PFSK-1 (cell line): ENCODE measurements at regions not wholly inside any gene's neighbourhood (a gene's known extent, or its start where the extent isn't known, plus 50 kb on each side); places are given as distances from the start of the nearest gene placed in this dataset.

Experiments used
- FOXP2 ChIP-seq: optimal IDR thresholded peaks from 2 replicates; pipeline ENCODE3; 2011; ENCODE audit warnings: borderline replicate concordance, control low read depth, inconsistent platforms; ENCODE audit not compliant: insufficient read depth; ENCODE audit errors: extremely low read length, extremely low read depth
- POLR2AphosphoS5 ChIP-seq: IDR thresholded peaks from 2 replicates; pipeline ENCODE4 v1.6.1; 2012; ENCODE audit warnings: low read depth, mild to moderate bottlenecking, control low read depth, low read length, moderate library complexity
- SIN3A ChIP-seq: IDR thresholded peaks from 2 replicates; pipeline ENCODE4 v1.6.1; 2012; ENCODE audit warnings: mild to moderate bottlenecking, low read length, moderate library complexity, borderline replicate concordance; ENCODE audit not compliant: insufficient read depth
- TAF1 ChIP-seq: IDR thresholded peaks from 2 replicates; pipeline ENCODE4 v1.6.1; 2012; ENCODE audit warnings: low read length, control low read depth, borderline replicate concordance; ENCODE audit not compliant: insufficient read depth
- TF ChIP-seq, protein P1 (sequence below), 2 experiments: IDR thresholded peaks; 2 replicates each; pipeline versions ENCODE4 v1.6.1 to v1.8.0; 2011 to 2012; ENCODE audit warnings: low read depth in 2 of 2, low read length in 2 of 2, control low read depth in 1 of 2, inconsistent platforms in 1 of 2, mild to moderate bottlenecking in 1 of 2, moderate library complexity in 1 of 2; ENCODE audit not compliant: insufficient read depth in 1 of 2

DNA sequence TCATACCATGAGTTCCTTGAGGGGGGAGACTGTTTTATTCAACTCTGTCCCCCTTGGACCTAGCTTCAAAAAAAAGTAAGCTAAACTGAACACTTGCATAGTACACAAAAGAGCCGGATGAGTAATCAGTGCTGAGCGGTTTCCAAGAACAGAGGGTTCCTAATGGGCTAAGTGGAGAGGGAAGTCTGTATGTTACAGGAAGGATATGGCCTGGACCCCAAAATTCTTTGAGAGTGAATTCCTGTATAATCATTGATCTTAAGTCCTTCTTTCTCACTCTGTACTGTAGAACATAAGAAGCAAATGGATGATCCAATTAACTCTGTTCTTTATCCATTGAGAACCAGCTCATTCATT lies 324.7 kb upstream of the CNR1 start:
- TF ChIP-seq FOXP2 (no peak), SIN3A (no peak), TAF1 (no peak), POLR2AphosphoS5 (no peak)
- TF ChIP-seq, protein P1, sequence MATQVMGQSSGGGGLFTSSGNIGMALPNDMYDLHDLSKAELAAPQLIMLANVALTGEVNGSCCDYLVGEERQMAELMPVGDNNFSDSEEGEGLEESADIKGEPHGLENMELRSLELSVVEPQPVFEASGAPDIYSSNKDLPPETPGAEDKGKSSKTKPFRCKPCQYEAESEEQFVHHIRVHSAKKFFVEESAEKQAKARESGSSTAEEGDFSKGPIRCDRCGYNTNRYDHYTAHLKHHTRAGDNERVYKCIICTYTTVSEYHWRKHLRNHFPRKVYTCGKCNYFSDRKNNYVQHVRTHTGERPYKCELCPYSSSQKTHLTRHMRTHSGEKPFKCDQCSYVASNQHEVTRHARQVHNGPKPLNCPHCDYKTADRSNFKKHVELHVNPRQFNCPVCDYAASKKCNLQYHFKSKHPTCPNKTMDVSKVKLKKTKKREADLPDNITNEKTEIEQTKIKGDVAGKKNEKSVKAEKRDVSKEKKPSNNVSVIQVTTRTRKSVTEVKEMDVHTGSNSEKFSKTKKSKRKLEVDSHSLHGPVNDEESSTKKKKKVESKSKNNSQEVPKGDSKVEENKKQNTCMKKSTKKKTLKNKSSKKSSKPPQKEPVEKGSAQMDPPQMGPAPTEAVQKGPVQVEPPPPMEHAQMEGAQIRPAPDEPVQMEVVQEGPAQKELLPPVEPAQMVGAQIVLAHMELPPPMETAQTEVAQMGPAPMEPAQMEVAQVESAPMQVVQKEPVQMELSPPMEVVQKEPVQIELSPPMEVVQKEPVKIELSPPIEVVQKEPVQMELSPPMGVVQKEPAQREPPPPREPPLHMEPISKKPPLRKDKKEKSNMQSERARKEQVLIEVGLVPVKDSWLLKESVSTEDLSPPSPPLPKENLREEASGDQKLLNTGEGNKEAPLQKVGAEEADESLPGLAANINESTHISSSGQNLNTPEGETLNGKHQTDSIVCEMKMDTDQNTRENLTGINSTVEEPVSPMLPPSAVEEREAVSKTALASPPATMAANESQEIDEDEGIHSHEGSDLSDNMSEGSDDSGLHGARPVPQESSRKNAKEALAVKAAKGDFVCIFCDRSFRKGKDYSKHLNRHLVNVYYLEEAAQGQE (IDR thresholded peaks at IDR 0.05; ENCODE audit: insufficient read depth in 1 of 2, low read depth in 2 of 2, low read length in 2 of 2): no peak

DNA sequence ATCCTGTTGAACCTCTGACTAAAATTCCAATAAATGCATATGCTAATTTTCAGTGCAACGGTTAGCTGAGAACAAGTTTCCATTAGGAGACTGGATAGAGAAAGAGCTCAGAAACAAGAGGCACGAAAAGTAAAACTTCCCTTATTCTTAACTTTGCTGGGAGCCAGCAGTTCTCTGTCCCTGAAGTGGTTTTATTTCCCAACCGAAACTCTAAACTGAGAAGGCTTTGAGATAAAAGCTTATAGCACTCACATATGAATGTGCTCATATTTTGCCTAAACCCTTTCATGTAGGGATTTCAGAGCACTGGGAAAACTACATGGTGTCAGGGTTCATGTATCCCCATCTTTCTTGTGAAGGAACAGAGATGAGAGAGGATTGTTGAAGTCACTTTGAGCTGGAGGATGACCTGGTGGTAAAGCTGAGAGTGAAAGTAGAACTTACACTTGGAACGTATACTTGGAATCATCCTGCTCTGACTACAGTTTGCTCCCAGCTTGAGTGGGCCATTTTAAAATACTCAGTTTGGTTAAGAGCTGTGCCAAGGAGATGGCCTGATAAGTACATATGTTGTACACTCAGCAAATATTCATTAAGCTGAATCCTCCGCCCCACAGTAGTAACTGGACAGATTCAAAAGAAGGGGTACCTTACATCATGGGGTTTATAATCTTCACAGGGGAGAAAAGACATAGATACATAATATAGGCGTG lies 324.2 kb upstream of the CNR1 start:
- TF ChIP-seq FOXP2 (no peak), POLR2AphosphoS5 (no peak), SIN3A (no peak), TAF1 (no peak)
- TF ChIP-seq, protein P1 (IDR thresholded peaks at IDR 0.05; ENCODE audit: insufficient read depth in 1 of 2, low read depth in 2 of 2, low read length in 2 of 2): no peak

DNA sequence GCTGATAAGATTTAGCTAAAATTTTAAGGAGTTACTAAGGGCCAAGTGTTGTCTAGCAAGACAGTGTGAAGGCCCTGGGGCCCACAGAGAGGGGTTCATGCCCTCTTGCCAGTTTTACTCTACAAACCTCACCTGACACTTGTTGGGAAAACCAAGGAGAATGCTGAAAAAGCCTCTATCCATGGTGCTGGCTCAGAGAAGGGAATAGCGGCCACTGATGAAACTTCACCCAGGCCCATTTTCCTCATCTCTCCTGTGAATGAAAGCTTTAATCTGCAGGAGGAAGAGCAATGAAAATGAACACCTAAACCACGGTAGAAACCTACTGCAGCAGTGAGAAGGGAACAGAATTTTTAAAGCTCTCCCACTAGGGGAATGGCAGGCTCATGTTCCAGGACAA lies 317.3 kb upstream of the CNR1 start:
- no peak for TF ChIP-seq SIN3A
- no peak for TF ChIP-seq TAF1
- no peak for TF ChIP-seq FOXP2
- TF ChIP-seq, protein P1 (IDR thresholded peaks at IDR 0.05; ENCODE audit: insufficient read depth in 1 of 2, low read depth in 2 of 2, low read length in 2 of 2): peak; percentile 55 to 90; a peak in 3 of 4 replicates
- TF ChIP-seq POLR2AphosphoS5: no peak

DNA sequence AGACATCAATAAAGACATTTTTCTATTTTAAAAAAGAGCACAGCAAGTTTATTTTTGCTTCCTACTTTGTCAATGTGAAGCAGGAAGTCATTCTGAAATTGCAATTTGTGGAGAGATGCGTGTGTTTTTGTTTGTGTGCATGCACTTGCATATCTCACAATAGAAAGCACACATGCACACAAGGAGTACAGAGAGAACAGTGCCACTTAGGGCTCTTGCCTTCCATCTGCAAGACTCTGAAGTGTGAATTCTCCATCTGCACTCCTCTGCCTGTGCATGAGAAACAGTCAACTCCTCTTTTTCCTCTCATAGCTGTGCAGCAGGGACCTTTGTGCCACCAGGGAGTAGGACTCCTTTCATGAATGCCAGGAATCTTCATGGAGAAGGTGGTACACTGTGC lies 316.3 kb upstream of the CNR1 start:
- TF ChIP-seq TAF1 (no peak), SIN3A (no peak), POLR2AphosphoS5 (no peak), FOXP2 (no peak)
- TF ChIP-seq, protein P1 (IDR thresholded peaks at IDR 0.05; ENCODE audit: insufficient read depth in 1 of 2, low read depth in 2 of 2, low read length in 2 of 2): no peak
